ENCODE measurements at regions not wholly inside any gene's neighbourhood (a gene's known extent, or its start where the extent isn't known, plus 50 kb on each side); places are given as distances from the start of the nearest gene placed in this dataset.

DNA sequence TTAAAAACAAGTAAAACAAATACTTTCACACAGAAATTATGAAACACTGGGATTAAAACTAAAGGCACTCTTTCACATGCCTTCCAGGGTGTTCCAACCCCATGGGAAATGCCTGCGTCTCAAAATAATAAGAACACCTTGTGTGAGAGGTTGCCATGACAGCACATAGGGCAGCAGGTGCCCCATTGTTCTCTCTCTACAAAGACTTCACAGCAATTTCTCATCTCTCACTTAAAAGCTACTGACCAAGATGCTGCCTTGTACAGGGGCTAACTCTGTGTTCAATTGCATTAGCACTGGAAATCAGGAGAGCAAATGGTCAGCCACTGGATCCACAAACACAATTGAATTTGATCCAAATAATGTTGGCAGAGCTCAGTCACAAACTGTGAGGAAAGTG lies 102.5 kb upstream of the GALNTL6 start:
- Histone ChIP-seq H3K9me3 (ENCODE audit: insufficient read depth, low read depth, low read length) (no peaks in the 10 kb centered on the region), H3K9ac (ENCODE audit: low read depth, low read length) (no peak overlapping the region), H3K27me3 (ENCODE audit: insufficient read depth, low read length) (no peaks in the 10 kb centered on the region), H3K4me1 (ENCODE audit: insufficient read depth, low read length) (no peaks in the 10 kb centered on the region), H3K36me3 (ENCODE audit: insufficient read depth, low read depth, low read length) (no peaks in the 10 kb centered on the region), H3K27ac (ENCODE audit: low read length) (no peak overlapping the region), H3K4me3 (ENCODE audit: low read length) (no peak overlapping the region)

DNA sequence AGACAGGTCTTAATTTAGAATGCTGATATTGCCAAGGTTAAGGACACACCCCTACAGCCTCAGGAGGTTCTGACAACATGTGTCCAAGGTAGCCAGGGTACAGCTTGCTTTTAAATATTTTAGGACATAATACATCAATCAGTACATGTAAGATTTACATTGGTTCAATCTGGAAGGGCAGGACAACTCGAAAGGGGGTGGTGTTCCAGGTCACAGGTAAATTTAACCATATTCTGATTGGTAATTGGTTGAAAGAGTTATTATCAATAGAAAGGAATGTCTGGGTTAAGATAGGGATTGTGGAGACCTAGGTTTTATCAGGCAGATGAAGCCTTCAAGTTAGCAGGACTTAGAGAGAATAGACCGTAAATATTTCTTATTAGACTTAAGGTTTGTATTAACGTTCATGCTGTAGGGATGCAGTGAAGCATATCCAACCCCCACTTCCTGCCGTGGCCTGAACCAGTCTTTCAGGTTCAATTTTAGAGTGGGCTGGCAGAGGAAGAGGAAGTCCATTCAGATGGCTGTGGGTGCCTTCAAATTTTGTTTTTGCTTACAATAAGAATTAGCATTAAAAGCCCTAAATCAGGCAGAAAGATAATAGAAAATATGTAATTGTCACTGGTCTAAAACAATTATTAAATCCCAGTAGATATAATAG lies 136.5 kb upstream of the GALNTL6 start:
- Histone ChIP-seq H3K4me3 (ENCODE audit: low read length) (no peak overlapping the region), H3K27ac (ENCODE audit: low read length) (no peak overlapping the region), H3K9ac (ENCODE audit: low read depth, low read length) (no peak overlapping the region), H3K27me3 (ENCODE audit: insufficient read depth, low read length) (no peaks in the 10 kb centered on the region), H3K4me1 (ENCODE audit: insufficient read depth, low read length) (no peaks in the 10 kb centered on the region), H3K36me3 (ENCODE audit: insufficient read depth, low read depth, low read length) (no peaks in the 10 kb centered on the region), H3K9me3 (ENCODE audit: insufficient read depth, low read depth, low read length) (no peaks in the 10 kb centered on the region)

DNA sequence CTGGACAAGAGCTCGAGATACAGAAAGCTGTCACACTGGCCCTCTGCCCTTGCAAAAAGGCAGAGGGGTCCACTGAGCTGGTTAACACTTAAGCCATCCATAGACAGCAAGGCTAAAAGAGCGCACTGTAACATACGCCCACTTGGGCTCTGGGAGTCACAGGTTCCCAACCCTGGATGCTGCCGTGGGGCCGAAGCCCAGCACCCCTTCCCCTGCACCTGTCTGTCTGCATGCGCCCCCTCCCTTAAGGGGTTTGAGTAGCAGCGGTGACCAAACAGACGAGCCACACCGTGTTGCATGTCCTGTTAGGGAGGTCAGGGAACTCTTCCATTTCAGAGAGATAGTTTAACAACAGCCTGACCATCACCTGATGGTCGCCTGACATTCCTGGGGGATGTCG lies 138.4 kb upstream of the GALNTL6 start:
- Histone ChIP-seq H3K4me3 (ENCODE audit: low read length) (no peak overlapping the region), H3K27ac (ENCODE audit: low read length) (no peak overlapping the region), H3K36me3 (ENCODE audit: insufficient read depth, low read depth, low read length) (no peaks in the 10 kb centered on the region), H3K4me1 (ENCODE audit: insufficient read depth, low read length) (no peaks in the 10 kb centered on the region), H3K9ac (ENCODE audit: low read depth, low read length) (no peak overlapping the region), H3K27me3 (ENCODE audit: insufficient read depth, low read length) (no peaks in the 10 kb centered on the region), H3K9me3 (ENCODE audit: insufficient read depth, low read depth, low read length) (no peaks in the 10 kb centered on the region)

DNA sequence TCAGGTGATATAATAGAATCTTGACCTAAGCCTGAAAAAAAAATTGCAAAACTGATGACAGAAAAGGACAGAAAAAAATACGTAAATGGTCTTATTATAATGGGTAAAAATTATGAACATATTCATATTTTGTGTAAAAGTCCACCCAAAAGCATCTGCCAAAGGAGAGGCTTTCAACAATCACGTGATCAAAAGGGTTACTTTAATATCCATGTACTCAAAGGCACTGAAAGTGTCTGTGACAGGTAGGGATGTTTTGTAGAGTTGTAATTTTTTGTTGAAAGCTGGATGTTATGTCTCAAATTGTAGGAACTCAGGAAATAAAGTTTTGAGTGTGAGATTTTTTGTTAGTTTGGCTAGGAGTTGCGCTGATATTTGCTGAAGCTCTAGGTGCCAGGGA lies 144.8 kb upstream of the GALNTL6 start:
- no peaks in the 10 kb centered on the region for H3K36me3 ChIP-seq (ENCODE audit: insufficient read depth, low read depth, low read length)
- no peak overlapping the region for H3K9ac ChIP-seq (ENCODE audit: low read depth, low read length)
- H3K9me3 ChIP-seq (ENCODE audit: insufficient read depth, low read depth, low read length) = no peaks in the 10 kb centered on the region
- no peaks in the 10 kb centered on the region for H3K4me1 ChIP-seq (ENCODE audit: insufficient read depth, low read length)
- H3K4me3 ChIP-seq (ENCODE audit: low read length) = no peak overlapping the region
- H3K27me3 ChIP-seq (ENCODE audit: insufficient read depth, low read length) = no peaks in the 10 kb centered on the region
- H3K27ac ChIP-seq (ENCODE audit: low read length) = no peak overlapping the region

DNA sequence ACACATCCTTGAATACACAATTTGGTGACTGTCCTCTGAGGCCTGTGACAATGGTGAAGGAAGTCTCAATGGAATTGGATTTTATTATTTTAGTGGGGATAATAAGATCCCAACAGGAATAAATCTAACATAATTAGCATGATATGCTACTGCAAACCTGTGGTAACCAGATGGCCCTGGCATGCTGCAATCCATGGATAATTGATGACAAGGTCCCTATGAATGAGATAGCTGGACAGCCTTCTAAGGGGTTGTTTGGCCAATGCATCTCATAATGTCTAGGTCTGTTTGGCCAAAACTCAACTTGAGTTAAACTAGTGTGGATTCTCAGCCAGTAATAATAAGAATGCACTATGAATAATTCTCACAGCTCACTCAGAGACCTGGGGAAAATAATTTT lies 145.3 kb upstream of the GALNTL6 start:
- Histone ChIP-seq H3K4me1 (ENCODE audit: insufficient read depth, low read length) (no peaks in the 10 kb centered on the region), H3K9ac (ENCODE audit: low read depth, low read length) (no peak overlapping the region), H3K27ac (ENCODE audit: low read length) (no peak overlapping the region), H3K9me3 (ENCODE audit: insufficient read depth, low read depth, low read length) (no peaks in the 10 kb centered on the region), H3K4me3 (ENCODE audit: low read length) (no peak overlapping the region), H3K27me3 (ENCODE audit: insufficient read depth, low read length) (no peaks in the 10 kb centered on the region), H3K36me3 (ENCODE audit: insufficient read depth, low read depth, low read length) (no peaks in the 10 kb centered on the region)

DNA sequence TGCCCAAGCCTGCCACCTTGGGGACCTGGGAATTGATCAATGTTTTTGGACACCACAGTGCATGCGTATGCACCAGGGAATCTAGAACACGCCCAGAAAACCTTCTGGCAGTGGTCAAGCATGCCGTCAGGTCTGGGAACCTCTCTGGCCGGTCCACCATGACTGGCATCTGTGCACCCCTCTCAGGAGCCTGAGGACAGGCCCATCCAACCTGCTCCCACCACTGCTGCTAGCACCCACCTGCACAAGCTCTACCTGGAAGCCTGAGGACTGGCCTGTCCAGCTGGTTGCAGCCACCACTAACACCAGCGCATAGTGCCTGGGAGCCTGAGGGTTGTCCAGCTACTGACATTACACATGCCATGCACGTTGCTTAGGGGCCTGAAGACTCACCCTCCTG lies 162.1 kb upstream of the GALNTL6 start:
- no peaks in the 10 kb centered on the region for H3K9me3 ChIP-seq (ENCODE audit: insufficient read depth, low read depth, low read length)
- no peaks in the 10 kb centered on the region for H3K36me3 ChIP-seq (ENCODE audit: insufficient read depth, low read depth, low read length)
- H3K9ac ChIP-seq (ENCODE audit: low read depth, low read length) = no peak overlapping the region
- H3K27me3 ChIP-seq (ENCODE audit: insufficient read depth, low read length) = no peaks in the 10 kb centered on the region
- H3K27ac ChIP-seq (ENCODE audit: low read length) = no peak overlapping the region
- H3K4me3 ChIP-seq (ENCODE audit: low read length) = no peak overlapping the region
- H3K4me1 ChIP-seq (ENCODE audit: insufficient read depth, low read length) = no peaks in the 10 kb centered on the region

DNA sequence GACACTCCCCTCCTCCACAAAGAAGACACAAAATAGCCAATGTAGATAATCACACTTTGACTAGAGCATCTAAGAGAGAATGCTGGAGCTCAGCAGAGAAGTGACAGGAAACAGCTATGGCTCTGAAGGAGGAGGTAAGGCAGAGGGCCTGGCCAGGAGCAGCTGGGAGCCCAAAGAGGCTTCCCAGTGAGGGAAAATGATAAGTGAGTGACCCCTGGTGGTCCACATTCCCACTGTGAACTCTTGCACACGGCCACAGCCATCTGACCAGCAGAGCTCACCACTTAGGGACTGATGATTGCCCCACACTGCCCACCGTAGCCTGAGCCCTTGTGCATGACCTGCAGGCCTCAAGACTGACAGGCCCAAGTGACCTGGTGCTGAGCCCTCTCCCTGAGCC lies 162.7 kb upstream of the GALNTL6 start:
- H3K36me3 ChIP-seq (ENCODE audit: insufficient read depth, low read depth, low read length) = no peaks in the 10 kb centered on the region
- no peaks in the 10 kb centered on the region for H3K27me3 ChIP-seq (ENCODE audit: insufficient read depth, low read length)
- H3K9ac ChIP-seq (ENCODE audit: low read depth, low read length) = no peak overlapping the region
- H3K4me3 ChIP-seq (ENCODE audit: low read length) = no peak overlapping the region
- H3K4me1 ChIP-seq (ENCODE audit: insufficient read depth, low read length) = no peaks in the 10 kb centered on the region
- no peaks in the 10 kb centered on the region for H3K9me3 ChIP-seq (ENCODE audit: insufficient read depth, low read depth, low read length)
- H3K27ac ChIP-seq (ENCODE audit: low read length) = no peak overlapping the region

DNA sequence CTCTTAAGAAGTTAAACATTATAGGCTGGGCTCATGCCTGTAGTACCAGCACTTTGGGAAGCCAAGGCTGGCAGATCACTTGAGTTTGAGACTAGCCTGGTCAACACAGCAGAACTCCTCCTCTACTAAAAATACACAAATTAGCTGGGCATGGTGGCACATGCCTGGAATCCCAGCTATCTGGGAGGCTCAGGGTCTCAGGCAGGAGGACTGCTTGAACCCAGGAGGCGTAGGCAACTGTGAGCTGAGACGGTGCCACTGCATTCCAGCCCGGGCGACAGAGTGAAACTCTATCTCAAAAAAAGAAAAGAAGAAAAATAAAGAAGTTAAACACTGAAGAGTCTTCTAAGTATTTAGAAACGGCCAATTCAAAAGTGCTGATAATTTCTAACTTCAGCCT lies 164.3 kb upstream of the GALNTL6 start:
- Histone ChIP-seq H3K36me3 (ENCODE audit: insufficient read depth, low read depth, low read length) (no peaks in the 10 kb centered on the region), H3K27ac (ENCODE audit: low read length) (no peak overlapping the region), H3K4me1 (ENCODE audit: insufficient read depth, low read length) (no peaks in the 10 kb centered on the region), H3K9ac (ENCODE audit: low read depth, low read length) (no peak overlapping the region), H3K9me3 (ENCODE audit: insufficient read depth, low read depth, low read length) (no peaks in the 10 kb centered on the region), H3K27me3 (ENCODE audit: insufficient read depth, low read length) (no peaks in the 10 kb centered on the region), H3K4me3 (ENCODE audit: low read length) (no peak overlapping the region)

DNA sequence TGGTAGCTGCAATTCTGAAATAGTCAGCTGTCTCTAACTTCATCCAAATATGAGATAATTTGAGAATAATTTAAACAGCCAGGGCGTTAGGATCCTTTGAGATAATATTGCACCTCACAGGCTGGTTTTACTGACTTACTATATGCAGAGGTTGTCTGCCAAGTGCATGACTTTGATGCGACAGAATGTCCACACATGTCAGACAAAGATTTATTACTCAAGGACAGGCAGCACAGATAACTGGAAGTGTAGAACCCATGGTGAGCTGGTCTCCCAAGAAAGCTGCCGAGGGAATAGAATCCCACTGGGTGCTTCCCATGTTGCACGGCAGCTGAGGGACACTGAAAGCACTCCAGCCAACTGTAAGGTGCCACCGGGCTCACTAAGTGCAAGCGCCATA lies 166.2 kb upstream of the GALNTL6 start:
- Histone ChIP-seq H3K27ac (ENCODE audit: low read length) (no peak overlapping the region), H3K4me3 (ENCODE audit: low read length) (no peak overlapping the region), H3K27me3 (ENCODE audit: insufficient read depth, low read length) (no peaks in the 10 kb centered on the region), H3K4me1 (ENCODE audit: insufficient read depth, low read length) (no peaks in the 10 kb centered on the region), H3K9ac (ENCODE audit: low read depth, low read length) (no peak overlapping the region), H3K9me3 (ENCODE audit: insufficient read depth, low read depth, low read length) (no peaks in the 10 kb centered on the region), H3K36me3 (ENCODE audit: insufficient read depth, low read depth, low read length) (no peaks in the 10 kb centered on the region)

DNA sequence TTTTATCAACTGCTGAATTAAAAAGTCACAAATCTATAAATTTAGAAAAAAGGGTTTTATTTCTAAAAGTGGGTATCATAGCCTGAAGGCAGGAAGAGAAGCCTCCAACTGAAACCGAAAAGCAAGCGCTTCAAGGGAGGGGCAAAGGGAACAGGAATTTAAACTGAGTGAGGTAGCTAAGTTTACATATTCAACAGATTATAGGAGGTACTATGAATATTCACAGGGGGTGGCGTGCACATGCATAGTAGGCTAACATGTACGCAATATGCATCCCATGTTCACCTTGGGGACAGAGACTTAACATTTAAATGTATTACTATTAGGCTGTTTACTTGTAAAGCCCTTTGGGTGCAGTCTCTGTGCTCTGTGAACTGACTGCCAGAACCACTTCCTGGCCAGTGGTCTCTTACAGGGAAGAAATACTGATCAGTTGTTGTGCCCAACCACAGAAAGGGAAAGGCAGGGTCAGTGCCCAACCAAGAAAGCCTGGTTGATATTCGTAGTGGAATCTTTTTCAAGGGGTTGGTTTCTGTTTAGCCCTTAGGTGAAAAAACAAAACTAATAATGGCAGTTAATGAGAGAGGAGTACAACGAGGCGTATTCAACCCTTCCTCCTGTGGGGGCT lies 168.7 kb upstream of the GALNTL6 start:
- Histone ChIP-seq H3K9me3 (ENCODE audit: insufficient read depth, low read depth, low read length) (no peaks in the 10 kb centered on the region; the same call in 1 of the 2 replicates), H3K27ac (ENCODE audit: low read length) (no peak overlapping the region), H3K36me3 (ENCODE audit: insufficient read depth, low read depth, low read length) (no peaks in the 10 kb centered on the region), H3K4me3 (ENCODE audit: low read length) (no peak overlapping the region), H3K27me3 (ENCODE audit: insufficient read depth, low read length) (no peaks in the 10 kb centered on the region), H3K4me1 (ENCODE audit: insufficient read depth, low read length) (no peaks in the 10 kb centered on the region), H3K9ac (ENCODE audit: low read depth, low read length) (no peak overlapping the region)

DNA sequence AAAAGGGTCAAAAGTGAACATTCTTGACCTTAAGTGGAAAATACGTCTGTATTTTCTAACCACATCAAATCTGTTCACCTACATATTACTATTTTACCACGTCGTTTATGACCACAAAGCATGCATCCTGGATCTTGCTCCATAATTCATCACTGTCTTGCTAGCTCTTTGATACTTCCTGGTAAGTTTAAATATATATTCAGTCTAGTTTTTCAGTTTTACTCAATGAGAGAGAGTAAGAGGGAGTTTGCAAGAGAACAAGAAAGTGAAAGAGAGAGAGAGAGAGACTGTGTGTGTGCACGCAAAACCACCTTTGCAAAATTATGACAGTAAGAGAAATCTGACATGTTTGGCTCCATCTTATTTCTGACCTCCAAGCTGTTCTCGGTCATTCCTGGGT lies 173.7 kb upstream of the GALNTL6 start:
- no peaks in the 10 kb centered on the region for H3K4me1 ChIP-seq (ENCODE audit: insufficient read depth, low read length)
- no peaks in the 10 kb centered on the region for H3K27me3 ChIP-seq (ENCODE audit: insufficient read depth, low read length)
- no peak overlapping the region for H3K4me3 ChIP-seq (ENCODE audit: low read length)
- H3K36me3 ChIP-seq (ENCODE audit: insufficient read depth, low read depth, low read length) = no peaks in the 10 kb centered on the region
- no peak overlapping the region for H3K27ac ChIP-seq (ENCODE audit: low read length)
- no peaks in the 10 kb centered on the region; the same call in 1 of the 2 replicates for H3K9me3 ChIP-seq (ENCODE audit: insufficient read depth, low read depth, low read length)
- H3K9ac ChIP-seq (ENCODE audit: low read depth, low read length) = no peak overlapping the region

DNA sequence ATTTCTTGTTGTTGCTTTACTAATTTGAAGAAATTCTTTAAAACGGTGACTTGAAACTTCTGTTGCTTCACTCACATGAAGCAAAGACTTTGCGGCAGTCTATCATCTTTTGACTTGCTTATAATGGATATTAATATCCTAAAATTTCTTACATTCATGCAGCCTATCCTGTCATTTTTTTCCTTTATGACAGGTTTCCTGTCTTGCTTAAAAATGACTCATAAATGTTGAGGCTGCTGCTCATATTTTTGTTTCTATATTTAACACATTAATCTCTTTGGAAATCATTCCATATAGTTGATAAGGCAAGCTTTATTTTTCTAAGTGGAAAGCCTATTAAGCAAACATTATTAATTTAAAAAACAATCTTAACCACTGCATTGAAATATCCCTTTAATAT lies 176.6 kb upstream of the GALNTL6 start:
- no peaks in the 10 kb centered on the region for H3K27me3 ChIP-seq (ENCODE audit: insufficient read depth, low read length)
- H3K4me3 ChIP-seq (ENCODE audit: low read length) = no peak overlapping the region
- H3K9me3 ChIP-seq (ENCODE audit: insufficient read depth, low read depth, low read length) = no peaks in the 10 kb centered on the region; the same call in 1 of the 2 replicates
- no peak overlapping the region for H3K9ac ChIP-seq (ENCODE audit: low read depth, low read length)
- H3K27ac ChIP-seq (ENCODE audit: low read length) = no peak overlapping the region
- no peaks in the 10 kb centered on the region for H3K36me3 ChIP-seq (ENCODE audit: insufficient read depth, low read depth, low read length)
- H3K4me1 ChIP-seq (ENCODE audit: insufficient read depth, low read length) = no peaks in the 10 kb centered on the region

Measured in iPS-20b (cell line).